SK-MEL-5 (cell line): ENCODE measurements at regions not wholly inside any gene's neighbourhood (a gene's known extent, or its start where the extent isn't known, plus 50 kb on each side); places are given as distances from the start of the nearest gene placed in this dataset.
"Not testable (repeated sequence)": the region's sequence is repeated elsewhere in the genome, so short reads cannot be mapped to it uniquely, and the experiment has no call there.

Experiments used
- DNase-seq: peaks from one replicate; pipeline ENCODE4 v3.0.0-alpha.2; 2016; ENCODE audit warnings: low read depth, low spot score
- in situ Hi-C: cut with HindIII; loops from 2 replicates; pipeline ENCODE4 v1.10.0; 2016; ENCODE audit warnings: low sequenced_read_pairs, high pct_unique_total_duplicates, low pct_unique_long_range_greater_than_20kb
- small RNA-seq, 2 experiments: library from RNA; depleted of rRNA; stranded (forward); fragments of <200 nt; gene quantifications; one replicate each; pipeline ENCODE3, GENCODE V24; 2014

DNA sequence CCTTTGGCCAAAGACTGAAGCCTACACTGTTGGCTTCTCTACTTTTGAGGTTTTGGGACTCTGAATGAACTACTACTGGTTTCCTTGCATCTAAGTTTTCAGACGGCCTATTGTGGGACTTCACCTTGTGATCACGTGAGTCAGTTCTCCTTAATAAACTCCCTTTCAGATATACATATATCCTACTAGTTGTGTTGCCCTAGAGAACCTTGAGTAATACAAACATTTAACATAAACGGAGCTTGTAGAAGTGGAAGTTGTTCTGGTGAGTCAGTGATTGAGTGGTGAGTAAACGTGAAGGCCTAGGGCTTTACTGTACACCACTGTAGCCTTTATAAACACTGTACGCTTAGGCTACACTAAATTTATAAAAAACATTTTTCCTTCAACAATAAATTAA lies 107.2 kb upstream of the CDH2 start:
- no peak for DNase-seq
- in situ Hi-C loops: no loop called here

DNA sequence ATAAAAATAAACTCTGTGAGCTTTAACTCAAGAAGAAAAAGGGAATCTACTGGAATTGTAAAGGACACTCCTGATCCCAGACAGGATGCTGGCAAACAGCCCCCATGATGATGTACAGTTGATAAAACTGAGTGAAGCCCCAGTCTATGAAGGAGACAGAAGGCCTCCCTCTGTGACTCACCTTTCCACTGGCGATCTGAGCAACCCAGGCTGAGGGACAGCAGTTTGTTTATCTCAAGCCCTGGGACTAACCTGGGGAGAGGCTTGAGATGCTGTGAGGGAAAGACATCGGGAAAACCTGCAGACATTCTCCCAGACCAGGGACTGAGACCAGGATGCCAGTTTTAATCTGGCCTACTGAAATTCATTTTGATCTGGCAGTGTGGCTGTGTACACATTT lies 104.5 kb upstream of the CDH2 start:
- no peak for DNase-seq
- in situ Hi-C loops: no loop called here

DNA sequence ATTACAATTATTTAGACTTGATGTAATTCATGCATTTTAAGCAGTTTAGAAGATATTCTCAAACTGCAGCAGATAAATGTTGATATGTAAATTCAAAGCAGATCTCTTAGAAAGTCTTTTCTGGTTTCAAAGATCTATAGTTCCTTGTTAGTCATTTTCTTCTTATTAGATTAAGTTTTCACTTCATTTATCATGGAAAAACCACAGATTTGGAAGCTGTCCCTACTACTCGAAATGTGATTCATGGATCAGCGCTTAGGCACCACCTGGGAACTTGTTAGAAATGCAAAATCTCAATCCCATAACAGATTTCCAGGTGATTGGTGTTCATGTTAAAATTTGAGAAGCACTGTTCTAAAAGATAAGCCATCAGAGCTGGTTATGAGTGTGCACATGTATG lies 92.8 kb upstream of the CDH2 start:
- in situ Hi-C loops: no loop called here
- no peak for DNase-seq

DNA sequence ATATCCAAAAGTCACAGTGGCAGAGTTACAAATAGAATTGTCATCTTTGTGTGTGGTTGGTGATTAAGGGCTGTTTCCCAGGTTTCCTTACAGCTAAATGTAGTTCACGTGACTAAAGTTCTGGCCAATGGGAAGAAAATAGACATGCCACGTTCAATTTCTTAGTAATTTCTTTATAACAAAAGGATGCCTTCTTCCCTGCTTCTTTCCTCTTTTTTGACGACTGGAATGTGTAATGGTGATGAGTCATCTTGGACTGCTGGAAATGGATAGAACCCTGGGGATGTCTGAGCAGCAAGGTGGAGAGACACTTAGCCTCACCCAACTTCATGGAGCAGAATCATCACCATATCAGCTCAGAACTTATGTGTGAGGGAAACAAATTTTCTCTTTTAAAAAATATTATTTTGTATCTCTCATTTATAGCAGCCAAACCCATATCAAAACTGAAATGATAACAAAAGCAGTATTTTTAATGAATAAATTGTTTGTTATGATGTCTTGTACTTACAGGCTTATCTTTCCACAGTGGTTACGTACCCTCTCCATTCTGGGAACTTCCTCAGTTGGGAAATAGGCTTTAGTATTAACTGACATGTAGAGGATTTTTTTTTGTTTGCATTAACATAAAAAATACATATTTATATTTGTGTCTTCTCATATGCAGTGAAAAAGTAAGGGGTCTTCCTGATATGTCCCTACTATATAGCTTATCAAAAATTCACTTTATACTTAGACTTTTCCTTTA lies 91.1 kb upstream of the CDH2 start:
- in situ Hi-C loops: no loop called here
- peak; percentile 2 for DNase-seq

DNA sequence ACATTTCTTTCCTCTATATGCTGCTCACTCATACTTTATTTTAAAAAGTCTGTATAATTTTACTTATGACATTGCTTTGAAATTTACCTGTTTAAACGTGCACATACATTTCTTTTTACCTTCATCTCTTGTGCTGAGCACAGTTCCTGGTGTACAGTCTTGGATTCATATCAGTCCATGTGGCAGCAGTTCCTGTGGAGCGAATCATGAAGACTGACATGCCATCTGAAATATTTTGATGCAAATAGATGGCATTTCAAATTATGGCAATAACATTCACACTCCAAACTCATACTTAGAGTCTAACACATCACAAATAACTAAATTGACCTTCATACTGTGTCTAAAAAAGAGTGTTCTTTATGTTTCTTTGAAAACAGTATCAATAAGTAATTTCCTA lies 90.3 kb upstream of the CDH2 start:
- in situ Hi-C loops: no loop called here
- DNase-seq: no peak

DNA sequence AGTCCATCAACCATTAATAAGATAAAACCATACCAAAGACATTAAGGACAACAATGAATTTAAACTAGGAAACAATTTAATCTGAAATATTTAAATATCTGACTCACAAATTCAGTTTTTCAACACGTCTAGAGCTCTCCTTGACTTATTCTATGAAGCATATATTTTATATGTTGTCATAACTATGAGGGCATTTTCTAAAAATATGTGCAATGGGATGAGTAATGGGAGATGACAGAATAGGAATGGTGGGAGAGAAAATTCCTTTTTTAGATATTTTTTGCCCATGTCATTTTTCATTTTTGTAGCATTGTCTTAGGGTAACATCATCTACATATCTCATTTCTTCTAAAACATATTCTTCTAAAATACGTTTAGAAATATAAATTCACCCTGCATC lies 79.2 kb upstream of the CDH2 start:
- DNase-seq: no peak
- in situ Hi-C loops: no loop called here

DNA sequence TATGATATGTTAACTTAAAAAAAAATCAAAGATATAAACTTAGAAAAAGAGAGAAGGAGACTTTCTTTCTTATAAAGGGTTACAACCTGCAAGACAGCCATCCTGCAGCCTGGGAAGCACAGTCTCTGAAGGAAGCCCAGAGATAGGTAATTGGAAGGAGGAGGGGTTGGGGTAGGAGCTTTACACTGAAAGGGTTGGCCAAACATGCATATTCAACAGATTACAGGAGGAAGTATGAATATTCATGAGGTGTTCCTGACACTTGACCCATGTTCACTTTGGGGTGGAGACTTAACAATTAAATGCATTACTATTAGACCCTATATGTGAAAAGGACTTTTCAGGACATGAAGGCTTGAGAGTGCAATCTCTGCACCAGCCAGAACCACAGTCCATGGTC lies 71.7 kb upstream of the CDH2 start:
- in situ Hi-C loops: no loop called here
- no peak for DNase-seq

DNA sequence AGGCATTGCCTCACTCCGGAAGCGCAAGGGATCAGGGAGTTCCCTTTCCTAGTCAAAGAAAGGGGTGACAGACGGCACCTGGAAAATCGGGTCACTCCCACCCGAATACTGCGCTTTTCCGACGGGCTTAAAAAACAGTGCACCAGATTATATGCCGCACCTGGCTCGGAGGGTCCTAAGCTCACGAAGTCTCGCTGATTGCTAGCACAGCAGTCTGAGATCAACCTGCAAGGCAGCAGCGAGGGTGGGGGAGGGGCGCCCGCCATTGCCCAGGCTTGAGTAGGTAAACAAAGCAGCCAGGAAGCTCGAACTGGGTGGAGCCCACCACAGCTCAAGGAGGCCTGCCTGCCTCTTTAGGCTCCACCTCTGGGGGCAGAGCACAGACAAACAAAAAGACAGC lies 63.7 kb upstream of the CDH2 start:
- in situ Hi-C loops, DNase-seq: not testable (repeated sequence)

DNA sequence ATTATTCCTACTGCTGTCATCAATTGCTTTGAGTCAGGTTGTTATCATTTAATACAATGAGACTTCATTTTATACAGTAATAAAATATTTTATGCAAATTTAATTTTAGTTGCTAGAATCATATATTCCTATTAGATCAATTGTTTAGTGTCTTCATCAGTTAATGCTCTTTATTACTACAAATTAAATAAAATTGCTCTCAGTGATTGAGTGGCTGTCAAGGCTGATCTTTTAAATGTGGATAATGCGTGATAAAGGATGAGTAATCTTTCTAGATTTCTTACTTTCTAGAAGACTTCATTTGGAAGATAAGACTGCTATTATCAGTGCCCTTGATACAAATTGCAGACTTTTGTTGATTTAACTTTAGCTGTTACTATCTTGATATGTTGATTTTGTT lies 59.6 kb upstream of the CDH2 start:
- no peak for DNase-seq
- in situ Hi-C loops: no loop called here

Small RNA genes lying in the stretch of these regions (small RNA-seq; reads per million reads assigned to genes)
- gene AC023932.1: 0 reads per million in 2 experiments
- gene AC105245.1: 0 reads per million in 2 experiments
- 0 reads per million in 2 experiments for gene RNU6-408P
